Adrenal gland (tissue), 5 donors: ENCODE measurements at regions not wholly inside any gene's neighbourhood (a gene's known extent, or its start where the extent isn't known, plus 50 kb on each side); places are given as distances from the start of the nearest gene placed in this dataset.

Source experiments
- CTCF ChIP-seq, 6 experiments: fragments of 450-650 bp in 4 of 6; fragments of 200-600 bp in 2 of 6; sonication (generic) in 1 of 6; IDR thresholded peaks; 1 replicate in 5 of 6; 2 replicates in 1 of 6; pipeline versions ENCODE4 v1.5.1 to v1.8.0; 2016 to 2021; ENCODE audit warnings: antibody characterized with exemption in 6 of 6, mild to moderate bottlenecking in 2 of 6, moderate library complexity in 1 of 6
- POLR2A ChIP-seq, 2 donors: fragments of 450-650 bp; IDR thresholded peaks; one replicate each; pipeline ENCODE4 v1.6.1; 2017; ENCODE audit warnings: antibody characterized with exemption in 2 of 2, mild to moderate bottlenecking in 2 of 2, moderate library complexity in 1 of 2
- donor health status: DM: no; HTN: no; CAD: no.

GRCh38 chr10:85187047-85187446 is 858.7 kb downstream of the CCSER2 start:
- TF ChIP-seq CTCF (IDR thresholded peaks at IDR 0.05) (no peak), POLR2A (IDR thresholded peaks at IDR 0.05) (no peak)
